ENCODE measurements at regions not wholly inside any gene's neighbourhood (a gene's known extent, or its start where the extent isn't known, plus 50 kb on each side); places are given as distances from the start of the nearest gene placed in this dataset.
"Not testable (repeated sequence)": the region's sequence is repeated elsewhere in the genome, so short reads cannot be mapped to it uniquely, and the experiment has no call there.

DNA sequence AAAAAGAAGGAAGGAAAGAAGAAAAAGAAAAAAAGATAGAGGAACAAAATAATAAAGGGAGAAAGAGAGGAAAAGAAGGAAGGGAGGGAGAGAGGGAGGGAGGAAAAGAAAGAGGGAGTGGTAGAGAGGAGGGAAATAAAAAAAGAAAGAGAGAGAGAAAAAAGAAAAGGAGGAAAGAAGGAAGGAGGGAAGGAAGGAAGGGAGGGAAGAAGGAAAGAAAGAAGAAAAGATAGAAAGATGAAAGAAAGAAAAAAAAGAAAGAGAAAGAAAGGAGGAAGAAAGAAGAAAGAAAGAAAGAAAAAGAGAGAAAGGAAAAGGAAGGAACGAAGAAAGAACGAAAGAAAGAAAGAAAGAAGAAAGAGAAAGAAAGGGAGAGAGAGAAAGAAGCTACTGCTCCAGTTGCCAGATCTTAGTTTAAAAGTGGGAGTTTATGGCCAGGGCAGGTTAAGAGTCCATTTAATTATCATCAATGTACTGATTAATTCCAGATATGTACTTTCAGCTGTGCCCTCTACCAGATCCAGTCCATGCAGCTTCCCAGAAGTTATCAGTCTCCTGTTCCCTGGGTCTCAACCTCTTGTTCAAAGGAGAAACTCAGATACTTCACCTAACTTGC is 1378.5 kb upstream of the NUDT12 start:
- ATAC-seq (no peak), DNase-seq (ENCODE audit: low spot score in 2 of 2) (no peak)
- Mint-ChIP-seq H3K36me3 (no peaks in the 10 kb centered on the region), H3K27ac (no peak overlapping the region), H3K9me3 (peaks cover 13 to 16% of the 10 kb centered on the region in 2 donors)

DNA sequence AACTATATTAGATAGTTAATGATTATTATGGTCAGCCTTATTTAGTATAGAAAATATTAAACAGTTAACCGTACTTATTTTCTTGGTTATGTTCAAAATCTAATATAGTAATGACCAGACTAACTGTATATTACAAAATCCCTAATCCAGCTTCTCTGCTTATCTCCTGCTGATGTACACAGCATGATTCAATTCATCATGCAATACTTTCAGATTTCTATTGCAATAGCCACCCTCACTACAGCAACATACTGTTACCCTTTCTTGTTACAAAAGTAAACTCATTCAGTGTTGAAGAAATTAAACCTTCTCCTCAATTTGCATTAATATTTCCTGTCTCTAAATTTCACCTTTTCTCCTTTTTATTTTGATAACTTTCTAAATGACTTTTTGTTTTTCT is 1375.0 kb upstream of the NUDT12 start:
- DNase-seq (ENCODE audit: low spot score in 2 of 2) (no peak), ATAC-seq (no peak)
- Mint-ChIP-seq H3K9me3 (peaks cover 14 to 21% of the 10 kb centered on the region in 2 donors), H3K27ac (no peak overlapping the region), H3K36me3 (no peaks in the 10 kb centered on the region)

DNA sequence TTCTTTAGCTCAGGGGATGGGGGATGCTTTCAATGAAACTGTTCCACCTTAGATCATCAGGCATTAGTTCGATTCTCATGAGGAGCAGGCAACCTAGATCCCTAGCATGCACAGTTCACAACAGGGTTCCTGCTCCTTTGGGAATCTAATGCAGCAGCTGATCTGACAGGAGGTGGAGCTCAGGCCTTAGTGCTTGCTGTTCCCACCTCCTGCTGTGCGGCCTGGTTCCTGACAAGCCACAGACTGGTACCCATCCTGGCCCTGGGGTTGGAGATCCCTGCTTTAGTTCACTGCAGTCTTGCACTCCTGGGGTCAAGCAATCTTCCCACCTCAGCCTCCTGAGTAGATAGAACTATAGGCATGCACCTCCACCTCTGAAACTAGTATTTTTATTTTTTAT is 1369.8 kb upstream of the NUDT12 start:
- Mint-ChIP-seq H3K9me3 (peaks cover 12 to 18% of the 10 kb centered on the region in 2 donors), H3K36me3 (peaks cover 0 to 6% of the 10 kb centered on the region in 2 donors), H3K27ac (no peak overlapping the region)
- ATAC-seq (no peak), DNase-seq (ENCODE audit: low spot score in 2 of 2) (no peak)

DNA sequence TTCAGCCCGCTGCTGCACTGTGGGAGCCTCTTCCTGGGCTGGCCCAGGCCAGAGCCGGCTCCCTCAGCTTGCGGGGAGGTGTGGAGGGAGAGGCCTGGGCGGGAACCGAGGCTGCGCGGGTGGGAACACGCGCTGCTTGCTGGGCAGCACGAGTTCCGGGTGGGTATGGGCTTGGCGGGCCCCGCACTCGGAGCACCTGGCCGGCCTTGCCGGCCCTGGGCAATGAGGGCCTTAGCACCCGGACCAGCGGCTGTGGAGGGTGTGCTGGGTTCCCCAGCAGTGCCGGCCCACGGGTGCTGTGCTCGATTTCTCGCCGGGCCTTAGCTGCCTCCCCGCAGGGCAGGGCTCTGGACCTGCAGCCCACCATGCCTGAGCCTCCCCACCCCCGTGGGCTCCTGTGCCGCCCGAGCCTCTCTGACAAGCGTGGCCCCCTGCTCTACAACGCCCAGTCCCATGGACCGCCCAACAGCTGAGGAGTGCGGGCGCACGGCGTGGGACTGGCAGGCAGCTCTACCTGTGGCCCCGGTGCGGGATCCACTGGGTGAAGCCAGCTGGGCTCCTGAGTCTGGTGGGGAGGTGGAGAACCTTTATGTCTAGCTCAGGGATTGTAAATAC is 1366.4 kb upstream of the NUDT12 start:
- DNase-seq (ENCODE audit: low spot score in 2 of 2) (no peak), ATAC-seq (no peak)
- peaks cover 0 to 10% of the 10 kb centered on the region in 2 donors for H3K36me3 Mint-ChIP-seq
- H3K27ac Mint-ChIP-seq, result no peak overlapping the region
- H3K9me3 Mint-ChIP-seq, result peaks cover 19 to 20% of the 10 kb centered on the region in 2 donors

DNA sequence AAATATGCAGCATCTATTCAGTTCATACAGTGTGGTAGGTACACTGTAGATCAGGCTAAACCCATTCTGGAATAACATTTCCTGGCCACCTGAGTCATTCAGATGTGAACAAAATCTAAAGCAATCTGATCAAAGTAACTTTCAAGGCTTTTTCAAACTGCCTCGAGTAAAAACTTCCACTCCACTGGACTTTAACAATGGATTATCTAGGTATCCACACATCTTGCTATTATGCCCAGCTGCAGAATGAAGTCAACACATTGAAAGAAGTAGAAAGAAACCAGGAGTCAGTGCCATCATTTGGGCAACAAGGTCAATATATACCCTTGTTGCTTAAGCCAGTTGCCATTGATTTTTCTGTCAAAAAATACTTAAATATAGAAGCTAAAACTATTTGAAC is 1352.6 kb upstream of the NUDT12 start:
- DNase-seq (ENCODE audit: low spot score in 2 of 2) (no peak), ATAC-seq (no peak)
- Mint-ChIP-seq H3K27ac (no peak overlapping the region), H3K36me3 (no peaks in the 10 kb centered on the region), H3K9me3 (peaks cover 6 to 8% of the 10 kb centered on the region in 2 donors)

DNA sequence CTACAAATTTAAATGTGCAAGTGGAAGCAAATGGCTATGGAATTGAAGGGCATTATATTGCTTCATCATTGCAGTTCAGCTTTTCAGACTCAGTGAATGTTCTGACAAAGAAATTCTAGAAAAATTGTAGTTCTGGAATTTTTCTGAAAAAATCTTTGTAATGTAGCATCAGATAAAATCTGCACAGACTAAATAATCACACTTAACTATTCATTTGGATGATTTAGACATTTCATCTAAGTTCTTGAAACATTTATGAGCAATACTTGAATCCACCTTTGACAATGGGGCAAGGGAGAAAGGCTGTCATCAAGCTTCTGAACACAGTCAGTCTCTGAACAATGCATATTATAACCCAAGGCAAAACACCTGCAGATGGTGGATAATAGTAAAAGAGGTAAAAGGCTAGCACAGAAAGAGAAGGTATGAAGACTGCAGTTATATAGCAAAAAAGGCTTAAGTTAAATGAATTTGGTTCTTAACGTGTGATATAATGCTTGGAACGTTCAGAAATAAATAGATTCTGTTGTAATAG is 1352.0 kb upstream of the NUDT12 start:
- no peak for DNase-seq (ENCODE audit: low spot score in 2 of 2)
- ATAC-seq, result no peak
- Mint-ChIP-seq H3K36me3 (no peaks in the 10 kb centered on the region), H3K27ac (no peak overlapping the region), H3K9me3 (peaks cover 6 to 8% of the 10 kb centered on the region in 2 donors)

DNA sequence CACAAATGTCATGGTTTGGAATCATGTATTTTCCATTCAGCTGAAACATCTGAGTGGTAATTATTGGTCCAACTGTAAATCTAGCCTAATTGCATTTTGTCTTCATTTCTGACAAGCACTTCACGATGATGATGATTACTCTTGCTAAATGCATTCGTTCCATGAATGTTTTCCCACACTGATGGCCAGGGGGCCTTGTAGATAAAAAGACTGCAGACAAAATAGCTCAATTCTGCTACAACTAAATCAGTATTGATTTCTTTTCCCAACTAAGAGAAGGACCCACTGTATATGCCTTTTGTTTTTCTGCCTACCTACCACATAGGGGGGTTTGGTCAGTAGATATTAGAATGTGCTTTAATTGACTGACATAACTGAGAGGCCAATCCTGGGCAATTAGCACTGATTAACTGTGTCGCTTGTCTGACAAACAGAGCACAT is 1351.3 kb upstream of the NUDT12 start:
- ATAC-seq (no peak), DNase-seq (ENCODE audit: low spot score in 2 of 2) (no peak)
- no peaks in the 10 kb centered on the region for H3K36me3 Mint-ChIP-seq
- peaks cover 6 to 8% of the 10 kb centered on the region in 2 donors for H3K9me3 Mint-ChIP-seq
- H3K27ac Mint-ChIP-seq, result no peak overlapping the region

DNA sequence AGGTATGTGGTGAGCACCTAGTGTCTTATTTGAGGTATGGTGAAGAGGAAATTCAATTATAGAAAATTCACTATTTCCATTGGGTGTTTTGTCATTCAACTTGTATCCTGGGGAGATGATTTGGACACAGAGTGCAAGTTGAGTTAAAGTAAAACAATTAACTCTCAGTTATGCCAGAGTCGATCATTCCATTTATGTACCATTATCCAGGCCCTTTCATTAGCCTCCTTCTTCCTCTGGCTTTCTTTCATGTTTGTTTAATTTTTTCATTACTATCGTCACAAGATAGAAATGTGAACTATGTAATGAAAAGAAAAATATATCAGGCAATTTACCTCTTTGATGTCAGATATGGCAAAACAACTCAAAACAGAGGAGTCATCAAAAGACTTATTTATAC is 1347.2 kb upstream of the NUDT12 start:
- H3K9me3 Mint-ChIP-seq, result peaks cover 6% of the 10 kb centered on the region in 2 donors
- H3K36me3 Mint-ChIP-seq, result no peaks in the 10 kb centered on the region
- H3K27ac Mint-ChIP-seq, result no peak overlapping the region
- ATAC-seq (no peak), DNase-seq (ENCODE audit: low spot score in 2 of 2) (no peak)

DNA sequence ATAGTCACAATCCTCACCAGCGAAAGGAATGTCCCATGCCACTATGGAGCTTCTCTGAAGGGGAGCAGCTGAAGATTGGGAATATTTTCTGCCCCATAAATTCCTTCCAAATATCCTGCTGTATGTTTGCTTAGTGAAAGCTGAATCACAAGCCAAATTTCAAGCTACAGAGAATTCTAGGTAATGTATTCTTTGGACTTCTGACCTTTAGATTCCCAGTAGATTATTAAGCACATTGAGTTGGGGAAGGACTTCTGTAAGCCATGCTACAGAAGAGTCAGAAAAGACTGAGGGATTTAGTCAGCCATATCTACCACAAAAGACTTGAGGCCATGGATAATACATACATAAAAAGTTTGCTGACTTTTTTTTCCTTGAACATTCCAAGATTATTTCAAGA is 1342.0 kb upstream of the NUDT12 start:
- ATAC-seq (no peak), DNase-seq (ENCODE audit: low spot score in 2 of 2) (no peak)
- H3K9me3 Mint-ChIP-seq, result peaks cover under 1 to 3% of the 10 kb centered on the region in 2 donors
- H3K36me3 Mint-ChIP-seq, result no peaks in the 10 kb centered on the region
- no peak overlapping the region for H3K27ac Mint-ChIP-seq

DNA sequence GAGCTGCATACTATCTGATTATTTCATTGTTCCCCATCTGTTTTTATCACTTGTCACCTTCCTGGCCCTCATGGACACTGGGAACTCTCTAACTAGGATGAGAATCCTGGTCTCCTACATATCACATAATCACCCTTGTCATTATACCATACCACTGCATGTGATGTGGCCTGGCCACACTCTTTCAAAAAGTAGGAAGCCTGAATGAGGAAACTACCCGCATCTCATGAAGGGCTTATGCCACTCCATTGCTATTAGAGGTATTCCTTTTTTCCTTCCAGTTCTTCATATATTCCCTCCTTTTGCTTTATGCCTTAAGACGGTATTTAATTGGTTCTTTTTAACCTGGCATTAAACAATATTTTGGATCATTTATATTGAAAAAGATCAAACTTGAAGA is 1341.4 kb upstream of the NUDT12 start:
- H3K9me3 Mint-ChIP-seq, result peaks cover 7 to 8% of the 10 kb centered on the region in 2 donors
- DNase-seq (ENCODE audit: low spot score in 2 of 2) (no peak), ATAC-seq (no peak)
- no peaks in the 10 kb centered on the region for H3K36me3 Mint-ChIP-seq
- no peak overlapping the region for H3K27ac Mint-ChIP-seq

DNA sequence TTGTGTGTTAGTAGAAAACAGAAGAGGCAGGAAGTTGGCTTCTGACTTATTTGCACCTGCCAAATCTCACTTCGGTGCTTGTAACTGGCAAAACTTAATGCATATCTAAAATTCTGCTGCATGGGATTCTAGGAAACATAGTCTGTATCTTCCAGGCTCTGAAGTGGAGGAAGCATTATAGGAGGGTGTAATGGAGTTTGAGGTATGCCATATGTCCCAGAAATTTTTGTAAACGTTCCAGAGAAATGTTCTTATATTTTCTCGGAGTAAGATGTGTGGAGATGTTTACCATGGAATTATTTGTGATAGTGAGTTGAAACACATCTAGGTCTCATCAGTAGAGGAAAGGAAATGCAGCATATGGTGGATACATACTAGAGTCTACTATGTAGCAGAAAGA is 1329.0 kb upstream of the NUDT12 start:
- no peak for ATAC-seq
- Mint-ChIP-seq H3K27ac (no peak overlapping the region), H3K36me3 (no peaks in the 10 kb centered on the region)

DNA sequence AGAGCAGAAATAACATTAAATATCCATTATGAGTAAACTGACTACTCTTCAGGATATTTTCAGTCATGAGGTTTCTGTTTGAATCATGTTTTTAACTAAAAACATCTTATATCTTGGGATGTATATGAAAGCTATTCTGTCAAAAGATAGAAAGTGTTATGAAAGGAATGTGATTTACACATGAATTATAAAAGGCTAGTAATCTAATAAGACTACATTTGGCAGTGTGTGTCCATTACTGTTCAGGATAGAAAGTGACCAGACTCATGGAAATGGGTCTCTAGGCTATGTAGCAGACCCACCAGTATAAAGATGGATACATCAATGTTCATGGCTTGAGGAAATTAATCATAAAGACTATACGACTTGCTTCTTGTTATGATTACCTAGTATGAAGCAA is 1328.2 kb upstream of the NUDT12 start:
- DNase-seq (ENCODE audit: low spot score in 2 of 2) (no peak), ATAC-seq (no peak)
- Mint-ChIP-seq H3K36me3 (no peaks in the 10 kb centered on the region), H3K27ac (no peak overlapping the region), H3K9me3 (peaks cover 15 to 32% of the 10 kb centered on the region in 2 donors)

More for the DNA sequence above, 1329.0 kb upstream of the NUDT12 start:
- H3K9me3 Mint-ChIP-seq, result peaks cover 8 to 26% of the 10 kb centered on the region in 2 donors
- DNase-seq (ENCODE audit: low spot score in 2 of 2), result no peak

DNA sequence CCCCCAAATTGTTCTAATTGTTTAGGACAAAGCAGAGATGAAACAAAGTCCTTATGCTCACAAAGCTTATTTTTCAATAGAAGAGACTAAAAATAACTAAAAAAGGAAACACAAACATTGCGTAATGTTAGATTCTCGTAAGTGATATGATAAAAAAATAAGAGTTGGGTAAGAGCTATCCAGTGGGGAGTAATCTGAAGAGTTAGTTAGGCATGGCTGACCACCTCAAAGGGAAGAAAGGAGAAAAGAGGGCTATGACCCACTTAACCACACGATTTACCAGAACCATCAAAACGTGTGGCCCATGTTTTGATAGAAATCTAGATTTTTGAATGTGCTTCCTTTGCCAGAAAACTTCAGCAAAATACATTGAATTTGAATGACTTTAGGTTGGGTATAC is 1296.8 kb upstream of the NUDT12 start:
- DNase-seq (ENCODE audit: low spot score in 2 of 2), result no peak
- no peak overlapping the region for H3K27ac Mint-ChIP-seq
- H3K36me3 Mint-ChIP-seq, result no peaks in the 10 kb centered on the region
- ATAC-seq, result no peak
- H3K9me3 Mint-ChIP-seq, result peaks cover 7 to 17% of the 10 kb centered on the region in 2 donors

DNA sequence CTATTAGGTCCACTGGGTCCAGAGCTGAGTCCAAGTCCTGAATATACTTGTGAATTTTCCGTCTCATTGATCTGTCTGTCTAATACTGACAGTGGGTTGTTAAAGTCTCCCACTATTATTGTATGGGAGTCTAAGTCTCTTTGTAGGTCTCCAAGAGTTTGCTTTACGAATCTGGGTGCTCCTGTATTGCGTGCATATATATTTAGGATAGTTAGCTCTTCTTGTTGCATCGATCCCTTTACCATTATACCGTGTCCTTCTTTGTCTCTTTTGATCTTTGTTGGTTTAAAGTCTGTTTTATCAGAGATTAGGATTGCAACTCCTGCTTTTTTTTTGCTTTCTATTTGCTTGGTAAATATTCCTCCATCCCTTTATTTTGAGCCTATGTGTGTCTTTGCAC is 1289.5 kb upstream of the NUDT12 start:
- Mint-ChIP-seq H3K9me3 (peaks cover 29 to 37% of the 10 kb centered on the region in 2 donors), H3K36me3 (peaks cover 0 to 12% of the 10 kb centered on the region in 2 donors)
- DNase-seq (ENCODE audit: low spot score in 2 of 2); H3K27ac Mint-ChIP-seq; ATAC-seq: not testable (repeated sequence)

DNA sequence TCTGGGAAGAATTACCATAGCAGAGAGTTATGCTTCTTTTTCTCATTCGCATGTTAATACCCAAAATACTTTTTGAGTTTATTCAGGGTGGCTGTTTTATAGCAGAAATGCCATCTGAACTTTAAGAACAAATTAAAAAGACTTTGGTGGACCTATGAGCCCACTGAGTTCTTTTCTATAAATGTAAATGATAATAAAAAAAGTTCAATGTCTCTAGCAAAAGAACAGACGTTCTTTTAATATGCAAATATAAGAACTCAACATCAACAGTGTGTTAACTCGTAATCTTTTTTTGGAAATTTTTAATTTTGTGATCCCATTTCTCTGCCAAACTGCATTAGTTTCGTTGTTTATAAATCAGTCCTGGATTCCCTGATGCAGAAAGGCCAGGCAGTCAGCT is 1283.0 kb upstream of the NUDT12 start:
- ATAC-seq (no peak), DNase-seq (ENCODE audit: low spot score in 2 of 2) (no peak)
- H3K9me3 Mint-ChIP-seq, result peaks cover 0 to 5% of the 10 kb centered on the region in 2 donors
- H3K36me3 Mint-ChIP-seq, result no peaks in the 10 kb centered on the region
- H3K27ac Mint-ChIP-seq, result no peak overlapping the region

DNA sequence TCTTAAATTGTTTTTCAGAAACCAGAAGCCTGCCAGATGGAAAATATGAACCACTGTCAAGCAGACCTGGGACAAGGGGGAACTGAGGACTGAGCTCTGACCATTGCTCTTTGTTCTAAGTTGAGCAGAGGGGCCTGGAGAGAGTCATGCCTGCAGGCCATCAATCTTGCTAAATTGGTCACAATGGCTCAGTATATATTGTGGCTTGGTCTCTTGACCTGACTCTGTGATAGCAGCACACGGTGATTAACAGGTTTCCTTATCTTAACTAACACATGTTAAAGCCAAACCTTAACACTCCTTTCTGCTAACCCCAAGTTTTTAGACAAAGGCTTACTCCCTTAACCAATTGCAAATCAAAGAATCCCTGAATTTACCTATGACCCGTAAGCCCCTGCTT is 1281.2 kb upstream of the NUDT12 start:
- ATAC-seq (no peak), DNase-seq (ENCODE audit: low spot score in 2 of 2) (no peak)
- Mint-ChIP-seq H3K36me3 (no peaks in the 10 kb centered on the region), H3K9me3 (peaks cover 0 to 3% of the 10 kb centered on the region in 2 donors), H3K27ac (no peak overlapping the region)

DNA sequence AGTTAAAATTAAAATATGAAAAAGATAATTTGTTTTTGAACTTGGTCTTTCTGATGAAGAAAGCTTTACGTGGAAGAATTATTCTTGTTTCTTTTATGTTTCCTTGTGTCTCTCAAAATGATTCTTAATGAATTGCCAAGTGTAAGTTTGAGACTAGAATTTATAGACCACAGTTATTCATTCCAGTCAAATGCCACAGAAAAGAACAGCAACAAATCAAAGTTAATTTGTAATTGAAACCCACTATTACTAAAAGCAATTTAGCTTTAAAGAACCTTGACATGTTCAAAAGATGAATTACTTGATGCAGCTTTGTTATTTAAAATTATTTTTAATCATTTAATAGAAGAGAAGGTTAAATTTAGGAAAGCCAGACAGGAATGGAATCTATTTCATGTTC is 1277.7 kb upstream of the NUDT12 start:
- ATAC-seq (no peak), DNase-seq (ENCODE audit: low spot score in 2 of 2) (no peak)
- Mint-ChIP-seq H3K36me3 (no peaks in the 10 kb centered on the region), H3K27ac (no peak overlapping the region), H3K9me3 (peaks cover 0 to 7% of the 10 kb centered on the region in 2 donors)

DNA sequence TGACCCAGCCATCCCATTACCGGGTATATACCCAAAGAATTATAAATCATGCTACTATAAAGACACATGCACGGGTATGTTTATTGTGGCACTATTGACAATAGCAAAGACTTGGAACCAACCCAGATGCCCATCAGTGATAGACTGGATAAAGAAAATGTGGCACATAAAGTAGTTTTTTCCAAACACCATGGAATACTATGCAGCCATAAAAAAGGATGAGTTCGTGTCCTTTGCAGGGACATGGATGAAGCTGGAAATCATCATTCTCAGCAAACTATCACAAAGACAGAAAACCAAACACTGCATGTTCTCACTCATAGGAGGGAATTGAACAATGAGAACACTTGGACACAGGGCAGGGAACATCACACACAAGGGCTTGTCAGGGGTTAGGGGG is 1268.9 kb upstream of the NUDT12 start:
- ATAC-seq; H3K27ac Mint-ChIP-seq; H3K36me3 Mint-ChIP-seq; DNase-seq (ENCODE audit: low spot score in 2 of 2): not testable (repeated sequence)
- peaks cover 14 to 22% of the 10 kb centered on the region in 2 donors for H3K9me3 Mint-ChIP-seq

All from activated naive CD4-positive, alpha-beta T cell treated with anti-CD3 and anti-CD28 coated beads, Interleukin-2, amount 50 U/mL, for 72 hours (primary cell).